ENCODE measurements at regions not wholly inside any gene's neighbourhood (a gene's known extent, or its start where the extent isn't known, plus 50 kb on each side); places are given as distances from the start of the nearest gene placed in this dataset.
"Not testable (repeated sequence)": the region's sequence is repeated elsewhere in the genome, so short reads cannot be mapped to it uniquely, and the experiment has no call there.

DNA sequence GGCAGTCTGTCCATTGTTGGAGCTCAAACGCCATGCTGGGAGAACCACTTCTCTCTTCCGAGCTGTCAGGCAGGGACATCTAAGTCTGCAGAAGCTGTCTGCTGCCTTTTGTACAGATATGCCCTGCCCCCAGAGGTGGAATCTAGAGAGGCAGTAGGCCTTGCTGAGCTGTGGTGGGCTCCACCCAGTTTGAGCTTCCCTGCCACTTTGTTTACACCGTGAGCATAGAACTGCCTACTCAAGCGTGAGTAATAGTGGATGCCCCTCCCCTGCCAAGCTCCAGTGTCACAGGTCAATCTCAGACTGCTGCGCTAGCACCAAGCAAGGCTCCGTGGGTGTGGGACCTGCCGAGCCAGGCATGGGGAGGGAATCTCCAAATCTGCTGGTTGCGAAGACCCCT is 145.7 kb downstream of the VSIG4 start:
- H3K27ac ChIP-seq (ENCODE audit: low read depth, low read length): no peak overlapping the region
- H3K79me2 ChIP-seq (ENCODE audit: control insufficient read depth, low read length): no peaks in the 10 kb centered on the region
- H3K4me1 ChIP-seq (ENCODE audit: control insufficient read depth, low read length): no peaks in the 10 kb centered on the region
- H3K9me3 ChIP-seq (ENCODE audit: control insufficient read depth, insufficient read depth, low read length): no peaks in the 10 kb centered on the region
- H3K4me2 ChIP-seq (ENCODE audit: low read length): no peak overlapping the region
- H3F3A ChIP-seq (ENCODE audit: control insufficient read depth, insufficient read depth): no peaks in the 10 kb centered on the region
- H3K36me3 ChIP-seq (ENCODE audit: control insufficient read depth, low read length): no peaks in the 10 kb centered on the region
- no peaks in the 10 kb centered on the region for H3K27me3 ChIP-seq (ENCODE audit: control insufficient read depth, low read length)
- no peak for TF ChIP-seq EZH2phosphoT487 (IDR thresholded peaks at IDR 0.05; ENCODE audit: borderline replicate concordance, low read length)
- TF ChIP-seq, protein P1, sequence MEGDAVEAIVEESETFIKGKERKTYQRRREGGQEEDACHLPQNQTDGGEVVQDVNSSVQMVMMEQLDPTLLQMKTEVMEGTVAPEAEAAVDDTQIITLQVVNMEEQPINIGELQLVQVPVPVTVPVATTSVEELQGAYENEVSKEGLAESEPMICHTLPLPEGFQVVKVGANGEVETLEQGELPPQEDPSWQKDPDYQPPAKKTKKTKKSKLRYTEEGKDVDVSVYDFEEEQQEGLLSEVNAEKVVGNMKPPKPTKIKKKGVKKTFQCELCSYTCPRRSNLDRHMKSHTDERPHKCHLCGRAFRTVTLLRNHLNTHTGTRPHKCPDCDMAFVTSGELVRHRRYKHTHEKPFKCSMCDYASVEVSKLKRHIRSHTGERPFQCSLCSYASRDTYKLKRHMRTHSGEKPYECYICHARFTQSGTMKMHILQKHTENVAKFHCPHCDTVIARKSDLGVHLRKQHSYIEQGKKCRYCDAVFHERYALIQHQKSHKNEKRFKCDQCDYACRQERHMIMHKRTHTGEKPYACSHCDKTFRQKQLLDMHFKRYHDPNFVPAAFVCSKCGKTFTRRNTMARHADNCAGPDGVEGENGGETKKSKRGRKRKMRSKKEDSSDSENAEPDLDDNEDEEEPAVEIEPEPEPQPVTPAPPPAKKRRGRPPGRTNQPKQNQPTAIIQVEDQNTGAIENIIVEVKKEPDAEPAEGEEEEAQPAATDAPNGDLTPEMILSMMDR (IDR thresholded peaks at IDR 0.05; ENCODE audit: low read depth, low read length, poor library complexity, severe bottlenecking): no peak
- no peaks in the 10 kb centered on the region for H4K20me1 ChIP-seq (ENCODE audit: control insufficient read depth, insufficient read depth, low read depth, low read length)
- H3K9me2 ChIP-seq (replicated peaks; ENCODE audit: control insufficient read depth, low read length): no peaks in the 10 kb centered on the region
- H3K4me3 ChIP-seq (ENCODE audit: low read length): no peak overlapping the region

DNA sequence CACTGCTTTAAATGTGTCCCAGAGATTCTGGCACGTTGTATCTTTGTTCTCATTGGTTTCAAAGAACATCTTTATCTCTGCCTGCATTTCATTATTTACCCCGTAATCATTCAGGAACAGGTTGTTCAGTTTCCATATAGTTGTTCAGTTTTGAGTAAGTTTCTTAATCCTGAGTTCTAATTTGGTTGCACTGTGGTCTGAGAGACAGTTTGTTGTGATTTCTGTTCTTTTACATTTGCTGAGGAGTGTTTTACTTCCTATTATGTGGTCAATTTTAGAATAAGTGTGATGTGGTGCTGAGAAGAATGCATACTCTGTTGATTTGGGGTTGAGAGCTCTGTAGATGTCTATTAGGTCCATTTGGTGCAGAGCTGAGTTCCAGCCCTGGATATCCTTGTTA is 148.1 kb downstream of the VSIG4 start:
- H3K9me3 ChIP-seq (ENCODE audit: control insufficient read depth, insufficient read depth, low read length); H3K4me3 ChIP-seq (ENCODE audit: low read length); H3F3A ChIP-seq (ENCODE audit: control insufficient read depth, insufficient read depth); H3K79me2 ChIP-seq (ENCODE audit: control insufficient read depth, low read length); H4K20me1 ChIP-seq (ENCODE audit: control insufficient read depth, insufficient read depth, low read depth, low read length); H3K4me2 ChIP-seq (ENCODE audit: low read length); H3K27ac ChIP-seq (ENCODE audit: low read depth, low read length); H3K4me1 ChIP-seq (ENCODE audit: control insufficient read depth, low read length); H3K36me3 ChIP-seq (ENCODE audit: control insufficient read depth, low read length); H3K27me3 ChIP-seq (ENCODE audit: control insufficient read depth, low read length); H3K9me2 ChIP-seq (replicated peaks; ENCODE audit: control insufficient read depth, low read length): not testable (repeated sequence)

DNA sequence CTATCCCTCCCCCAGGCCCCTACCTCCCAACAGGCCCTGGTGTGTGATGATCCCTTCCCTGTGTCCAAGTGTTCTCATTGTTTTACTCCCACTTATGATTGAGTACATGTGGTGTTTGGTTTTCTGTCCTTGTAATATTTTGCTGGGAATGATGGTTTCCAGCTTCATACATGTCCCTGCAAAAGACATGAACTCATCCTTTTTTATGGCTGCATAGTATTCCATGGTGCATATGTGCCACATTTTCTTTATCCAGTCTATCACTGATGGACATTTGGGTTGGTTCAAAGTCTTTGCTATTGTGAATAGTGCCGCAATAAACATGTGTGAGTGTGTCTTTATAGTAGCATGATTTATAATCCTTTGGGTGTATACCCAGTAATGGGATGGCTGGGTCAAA is 151.7 kb downstream of the VSIG4 start:
- not testable (repeated sequence) for H3K9me3 ChIP-seq (ENCODE audit: control insufficient read depth, insufficient read depth, low read length); H3K27ac ChIP-seq (ENCODE audit: low read depth, low read length)

DNA sequence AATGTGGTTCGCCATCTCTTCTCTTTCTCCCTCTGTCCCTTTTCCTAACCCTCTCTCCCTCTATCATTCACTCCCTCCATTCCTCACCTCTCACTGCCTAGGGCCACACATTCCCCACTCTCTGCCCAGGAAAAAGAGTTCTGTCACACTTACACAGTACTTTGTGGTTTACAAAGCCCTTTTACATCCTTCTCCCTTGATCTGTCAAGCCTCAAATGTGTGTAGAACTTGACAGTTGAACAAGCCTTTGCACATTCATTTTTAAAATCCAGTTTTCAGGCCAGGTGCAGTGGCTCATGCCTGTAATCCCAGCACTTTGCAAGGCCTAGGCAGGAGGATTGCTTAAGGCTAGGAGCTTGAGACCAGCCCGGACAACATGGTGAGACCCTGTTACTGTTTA is 156.3 kb downstream of the VSIG4 start:
- Histone ChIP-seq H3F3A (ENCODE audit: control insufficient read depth, insufficient read depth) (no peaks in the 10 kb centered on the region), H3K27ac (ENCODE audit: low read depth, low read length) (no peak overlapping the region), H3K79me2 (ENCODE audit: control insufficient read depth, low read length) (no peaks in the 10 kb centered on the region), H3K9me2 (replicated peaks; ENCODE audit: control insufficient read depth, low read length) (no peaks in the 10 kb centered on the region), H3K4me3 (ENCODE audit: low read length) (no peak overlapping the region), H3K27me3 (ENCODE audit: control insufficient read depth, low read length) (no peaks in the 10 kb centered on the region), H4K20me1 (ENCODE audit: control insufficient read depth, insufficient read depth, low read depth, low read length) (no peaks in the 10 kb centered on the region), H3K9me3 (ENCODE audit: control insufficient read depth, insufficient read depth, low read length) (no peaks in the 10 kb centered on the region), H3K36me3 (ENCODE audit: control insufficient read depth, low read length) (no peaks in the 10 kb centered on the region), H3K4me1 (ENCODE audit: control insufficient read depth, low read length) (no peaks in the 10 kb centered on the region), H3K4me2 (ENCODE audit: low read length) (no peak overlapping the region)
- TF ChIP-seq EZH2phosphoT487 (IDR thresholded peaks at IDR 0.05; ENCODE audit: borderline replicate concordance, low read length): no peak
- TF ChIP-seq, protein P1 (IDR thresholded peaks at IDR 0.05; ENCODE audit: low read depth, low read length, poor library complexity, severe bottlenecking): no peak

More for the DNA sequence above, 151.7 kb downstream of the VSIG4 start:
- not testable (repeated sequence) for H3K9me2 ChIP-seq (replicated peaks; ENCODE audit: control insufficient read depth, low read length); H4K20me1 ChIP-seq (ENCODE audit: control insufficient read depth, insufficient read depth, low read depth, low read length); H3F3A ChIP-seq (ENCODE audit: control insufficient read depth, insufficient read depth); H3K4me2 ChIP-seq (ENCODE audit: low read length); H3K27me3 ChIP-seq (ENCODE audit: control insufficient read depth, low read length); H3K4me1 ChIP-seq (ENCODE audit: control insufficient read depth, low read length); H3K79me2 ChIP-seq (ENCODE audit: control insufficient read depth, low read length); H3K4me3 ChIP-seq (ENCODE audit: low read length); H3K36me3 ChIP-seq (ENCODE audit: control insufficient read depth, low read length)
